Neuronal stem cell (in vitro differentiated cells): ENCODE measurements at regions not wholly inside any gene's neighbourhood (a gene's known extent, or its start where the extent isn't known, plus 50 kb on each side); places are given as distances from the start of the nearest gene placed in this dataset.

Experiments used
- DNase-seq: peaks from one replicate; pipeline ENCODE4 v3.0.0-alpha.2; 2013; ENCODE audit warnings: low spot score
- H2AFZ ChIP-seq: one replicate; pipeline ENCODE4 v1.6.1; 2013; ENCODE audit warnings: mild to moderate bottlenecking, low read length, inconsistent platforms
- H2AK5ac ChIP-seq: 2 replicates; pipeline ENCODE4 v1.6.1; 2013; ENCODE audit warnings: low read depth, mild to moderate bottlenecking, inconsistent platforms, low read length, moderate library complexity, mixed read lengths
- H2BK120ac ChIP-seq: 2 replicates; pipeline ENCODE4 v1.6.1; 2013; ENCODE audit warnings: low read depth, mild to moderate bottlenecking, inconsistent platforms, low read length, moderate library complexity, mixed read lengths
- H2BK12ac ChIP-seq: one replicate; pipeline ENCODE4 v1.6.1; 2013; ENCODE audit warnings: low read length, inconsistent platforms
- H2BK15ac ChIP-seq: 2 replicates; pipeline ENCODE4 v1.6.1; 2013; ENCODE audit warnings: mild to moderate bottlenecking, low read length, inconsistent platforms, mixed read lengths
- H2BK5ac ChIP-seq: one replicate; pipeline ENCODE4 v1.6.1; 2013; ENCODE audit warnings: inconsistent platforms, mild to moderate bottlenecking, low read length, moderate library complexity
- H3K14ac ChIP-seq: one replicate; pipeline ENCODE4 v1.6.1; 2013; ENCODE audit warnings: low read length, inconsistent platforms
- H3K18ac ChIP-seq: 2 replicates; pipeline ENCODE4 v1.6.1; 2013; ENCODE audit warnings: low read length, inconsistent platforms
- H3K23ac ChIP-seq: 2 replicates; pipeline ENCODE4 v1.6.1; 2013; ENCODE audit warnings: low read depth, mild to moderate bottlenecking, mixed read lengths, low read length, inconsistent platforms; ENCODE audit not compliant: poor library complexity
- H3K27ac ChIP-seq: replicated peaks from 3 replicates; pipeline ENCODE4 v1.5.1; 2013; ENCODE audit warnings: low read length, inconsistent platforms
- H3K27me3 ChIP-seq, 3 experiments: 2 replicates each; pipeline ENCODE4 v1.6.1; 2013; ENCODE audit warnings: low read length in 3 of 3, mild to moderate bottlenecking in 2 of 3, inconsistent platforms in 1 of 3, low read depth in 1 of 3, mixed read lengths in 1 of 3, moderate library complexity in 1 of 3; ENCODE audit not compliant: control insufficient read depth in 3 of 3, insufficient read depth in 3 of 3
- H3K36me3 ChIP-seq, 2 donors: replicated peaks in 1 of 2; 2 replicates each; pipeline ENCODE4 v1.6.1; 2013; ENCODE audit warnings: low read length in 2 of 2; ENCODE audit not compliant: control insufficient read depth in 2 of 2, insufficient read depth in 2 of 2
- H3K4ac ChIP-seq: 2 replicates; pipeline ENCODE4 v1.6.1; 2013; ENCODE audit warnings: inconsistent platforms, mild to moderate bottlenecking, low read length, moderate library complexity
- H3K4me1 ChIP-seq, 2 donors: 1 replicate in 1 of 2; 2 replicates in 1 of 2; pipeline ENCODE4 v1.6.1; 2013; ENCODE audit warnings: low read length in 2 of 2, low read depth in 1 of 2; ENCODE audit not compliant: control insufficient read depth in 2 of 2, insufficient read depth in 1 of 2
- H3K4me2 ChIP-seq: one replicate; pipeline ENCODE4 v1.6.1; 2013; ENCODE audit warnings: mild to moderate bottlenecking, low read length, inconsistent platforms; ENCODE audit not compliant: insufficient read depth, poor library complexity, severe bottlenecking
- H3K4me3 ChIP-seq, 2 donors: 2 replicates each; pipeline ENCODE4 v1.5.1; 2013; ENCODE audit warnings: low read length in 2 of 2, mild to moderate bottlenecking in 2 of 2, inconsistent platforms in 1 of 2, moderate library complexity in 1 of 2
- H3K79me1 ChIP-seq: one replicate; pipeline ENCODE4 v1.6.1; 2013; ENCODE audit warnings: low read depth, mild to moderate bottlenecking, inconsistent platforms, low read length, moderate library complexity
- H3K9ac ChIP-seq: one replicate; pipeline ENCODE4 v1.6.1; 2013; ENCODE audit warnings: mild to moderate bottlenecking, low read depth, low read length, inconsistent platforms; ENCODE audit not compliant: poor library complexity
- H3K9me3 ChIP-seq, 2 donors: replicated peaks in 1 of 2; 2 replicates each; pipeline versions ENCODE3 to v1.6.1; 2013; ENCODE audit warnings: low read length in 2 of 2, mild to moderate bottlenecking in 2 of 2, inconsistent platforms in 1 of 2, low read depth in 1 of 2, mixed read lengths in 1 of 2, moderate library complexity in 1 of 2; ENCODE audit not compliant: control insufficient read depth in 2 of 2, insufficient read depth in 1 of 2
- H4K8ac ChIP-seq: one replicate; pipeline ENCODE4 v1.6.1; 2013; ENCODE audit warnings: low read depth, mild to moderate bottlenecking, inconsistent platforms, low read length, moderate library complexity
- H4K91ac ChIP-seq: one replicate; pipeline ENCODE4 v1.6.1; 2013; ENCODE audit warnings: low read length, low read depth, mild to moderate bottlenecking, inconsistent platforms; ENCODE audit not compliant: poor library complexity
- WGBS, 2 donors: extraction: QIAGEN DNeasy Blood & Tissue Kit; methylation state at CpG; one replicate each; pipeline ENCODE4 v1.1.7; 2013; ENCODE audit warnings: missing lambda C conversion rate in 2 of 2, mixed read lengths in 1 of 2; ENCODE audit not compliant: insufficient read length in 2 of 2, insufficient replicate concordance in 1 of 2; ENCODE audit errors: extremely low coverage in 2 of 2; 5-methylcytosine and 5-hydroxymethylcytosine counted together

DNA sequence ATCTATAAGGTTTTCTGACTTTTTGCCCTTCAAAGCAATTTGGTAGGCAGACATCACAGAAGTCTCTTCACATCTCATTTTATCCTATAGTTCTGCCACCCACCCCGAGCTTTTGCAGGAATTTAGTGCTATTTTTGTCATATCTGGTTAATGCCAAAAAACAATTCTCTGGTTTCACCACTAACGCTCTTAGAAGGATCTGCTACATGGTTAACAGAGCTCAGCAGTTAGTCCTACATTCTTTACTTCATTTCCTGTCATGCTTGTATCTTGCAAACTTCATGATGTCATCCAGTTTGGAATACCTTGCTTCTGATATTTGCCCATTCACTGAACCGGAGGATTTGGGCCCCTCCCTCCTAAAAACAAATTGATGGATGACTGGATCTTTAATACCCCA lies 116.8 kb upstream of the SERPINE2 start:
- no peak overlapping the region for H3K23ac ChIP-seq
- H3K79me1 ChIP-seq: no peaks in the 10 kb centered on the region
- H2AFZ ChIP-seq: no peak overlapping the region
- H3K14ac ChIP-seq: no peak overlapping the region
- H3K4me2 ChIP-seq: no peak overlapping the region
- no peak overlapping the region for H3K27ac ChIP-seq
- H3K36me3 ChIP-seq: no peaks in the 10 kb centered on the region
- no peaks in the 10 kb centered on the region for H3K9me3 ChIP-seq
- H3K4ac ChIP-seq: no peak overlapping the region
- no peak overlapping the region for H2BK120ac ChIP-seq
- no peak overlapping the region for H2AK5ac ChIP-seq
- H3K27me3 ChIP-seq: no peaks in the 10 kb centered on the region
- H4K91ac ChIP-seq: no peak overlapping the region
- H3K4me3 ChIP-seq: no peak overlapping the region
- no CpG with 5 or more reads among the region's 3 CpGs for WGBS, 2 donors
- no peak overlapping the region for H4K8ac ChIP-seq
- no peak for DNase-seq
- H3K9ac ChIP-seq: no peak overlapping the region
- H2BK12ac ChIP-seq: no peak overlapping the region
- no peaks in the 10 kb centered on the region for H3K4me1 ChIP-seq
- H3K18ac ChIP-seq: no peak overlapping the region
- no peak overlapping the region for H2BK15ac ChIP-seq
- no peak overlapping the region for H2BK5ac ChIP-seq

DNA sequence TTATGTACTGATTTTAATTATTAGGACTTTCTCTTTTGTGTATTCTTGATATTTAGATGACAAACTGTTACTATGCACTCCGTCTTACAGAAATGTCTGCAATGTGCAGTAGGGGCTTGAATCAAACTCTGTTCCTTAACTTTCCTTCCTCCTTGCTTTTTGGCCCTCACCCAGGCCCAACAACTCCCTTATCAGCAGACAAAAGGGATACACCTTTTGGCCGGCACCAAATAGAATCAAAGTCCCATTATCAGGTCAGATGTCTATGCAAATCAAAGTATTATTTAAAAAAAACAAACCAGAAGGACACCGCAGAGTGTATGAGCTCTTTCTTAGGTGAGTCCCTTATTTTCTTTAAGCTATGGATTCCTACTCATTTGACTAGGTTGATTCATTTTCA lies 116.3 kb upstream of the SERPINE2 start:
- Histone ChIP-seq H2AK5ac (no peak overlapping the region), H4K91ac (no peak overlapping the region), H2BK5ac (no peak overlapping the region), H3K14ac (no peak overlapping the region), H2BK12ac (no peak overlapping the region), H2AFZ (no peak overlapping the region), H3K9me3 (no peaks in the 10 kb centered on the region), H3K4me3 (no peak overlapping the region), H3K18ac (no peak overlapping the region), H3K4ac (no peak overlapping the region), H2BK15ac (no peak overlapping the region), H4K8ac (no peak overlapping the region), H3K79me1 (no peaks in the 10 kb centered on the region), H3K36me3 (no peaks in the 10 kb centered on the region), H3K23ac (no peak overlapping the region), H3K9ac (no peak overlapping the region), H3K27ac (no peak overlapping the region), H3K4me2 (no peak overlapping the region), H3K27me3 (no peaks in the 10 kb centered on the region), H2BK120ac (no peak overlapping the region), H3K4me1 (no peaks in the 10 kb centered on the region)
- WGBS, 2 donors: no CpG with 5 or more reads among the region's 3 CpGs
- DNase-seq: no peak

DNA sequence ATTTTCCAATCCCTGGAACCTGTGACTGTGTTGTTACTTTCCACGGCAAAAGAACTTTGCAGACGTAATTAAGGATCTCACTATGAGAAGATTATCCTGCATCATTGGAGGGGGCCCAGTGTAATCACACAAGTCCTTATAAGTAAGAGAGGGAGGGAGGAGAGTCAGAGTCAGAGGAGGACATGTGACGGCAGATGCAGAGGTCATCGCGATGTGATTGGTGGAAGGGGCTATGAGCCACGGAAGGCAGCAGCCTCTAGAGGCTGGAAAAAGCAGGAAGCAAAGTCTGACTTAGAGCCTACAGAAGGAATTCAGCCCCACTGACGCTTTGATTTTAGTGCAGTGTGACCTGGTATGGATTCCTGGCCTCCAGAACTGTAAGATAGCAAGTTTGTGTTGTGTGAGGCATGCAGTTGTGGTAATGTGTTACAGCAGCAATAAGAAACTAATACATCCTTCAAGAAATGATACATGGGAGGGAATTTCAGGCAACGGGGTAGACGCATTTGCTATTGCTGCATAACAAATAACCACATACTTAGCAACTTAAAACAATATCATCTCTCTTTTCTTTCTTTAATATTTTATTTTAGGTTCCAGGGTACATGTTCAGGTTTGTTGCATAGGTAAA lies 112.7 kb upstream of the SERPINE2 start:
- no CpG with 5 or more reads among the region's 9 CpGs for WGBS, 2 donors
- H2BK120ac ChIP-seq: no peak overlapping the region
- H3K4me1 ChIP-seq: no peaks in the 10 kb centered on the region
- H3K23ac ChIP-seq: no peak overlapping the region
- H2BK5ac ChIP-seq: no peak overlapping the region
- H2BK12ac ChIP-seq: no peak overlapping the region
- H4K8ac ChIP-seq: no peak overlapping the region
- no peak overlapping the region for H2BK15ac ChIP-seq
- no peak overlapping the region for H2AK5ac ChIP-seq
- H3K27me3 ChIP-seq: no peaks in the 10 kb centered on the region
- no peak overlapping the region for H3K27ac ChIP-seq
- no peaks in the 10 kb centered on the region for H3K9me3 ChIP-seq
- no peak overlapping the region for H3K4me3 ChIP-seq
- no peaks in the 10 kb centered on the region for H3K79me1 ChIP-seq
- no peak for DNase-seq
- H3K36me3 ChIP-seq: no peaks in the 10 kb centered on the region
- H3K18ac ChIP-seq: no peak overlapping the region
- no peak overlapping the region for H2AFZ ChIP-seq
- H4K91ac ChIP-seq: no peak overlapping the region
- no peak overlapping the region for H3K9ac ChIP-seq
- no peak overlapping the region for H3K4me2 ChIP-seq
- no peak overlapping the region for H3K14ac ChIP-seq
- H3K4ac ChIP-seq: no peak overlapping the region

DNA sequence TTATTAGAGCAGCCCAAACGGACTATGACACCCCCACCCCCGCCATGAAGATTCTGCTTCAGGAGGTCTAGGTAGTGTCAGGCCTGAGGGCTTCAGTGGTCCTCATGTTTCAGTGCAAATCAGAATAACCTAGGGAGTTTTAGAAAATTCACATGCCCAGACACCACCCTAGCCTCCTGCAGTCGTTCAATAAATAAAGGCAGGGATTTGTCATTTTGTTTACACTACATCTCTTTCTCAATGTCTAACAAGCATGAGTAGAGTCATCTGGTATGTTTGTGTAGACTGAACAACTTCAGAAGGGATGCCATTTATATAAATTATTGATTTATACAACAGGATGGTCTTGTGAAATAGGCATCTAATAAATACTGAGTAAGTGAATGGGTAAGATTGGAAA lies 112.1 kb upstream of the SERPINE2 start:
- Histone ChIP-seq H3K36me3 (no peaks in the 10 kb centered on the region), H2BK12ac (no peak overlapping the region), H3K9ac (no peak overlapping the region), H4K91ac (no peak overlapping the region), H3K4me3 (no peak overlapping the region), H2AK5ac (no peak overlapping the region), H3K27me3 (no peaks in the 10 kb centered on the region), H3K18ac (no peak overlapping the region), H3K9me3 (no peaks in the 10 kb centered on the region), H3K4ac (no peak overlapping the region), H3K27ac (no peak overlapping the region), H2BK120ac (no peak overlapping the region), H3K79me1 (no peaks in the 10 kb centered on the region), H2BK15ac (no peak overlapping the region), H3K23ac (no peak overlapping the region), H3K4me2 (no peak overlapping the region), H4K8ac (no peak overlapping the region), H3K14ac (no peak overlapping the region), H2BK5ac (no peak overlapping the region), H3K4me1 (no peaks in the 10 kb centered on the region), H2AFZ (no peak overlapping the region)
- WGBS, 2 donors: no CpG with 5 or more reads among the region's 3 CpGs
- no peak for DNase-seq
